A549 (cell line): ENCODE measurements at regions not wholly inside any gene's neighbourhood (a gene's known extent, or its start where the extent isn't known, plus 50 kb on each side); places are given as distances from the start of the nearest gene placed in this dataset.

Experiments
- CEBPB ChIP-seq, 2 experiments: fragments of >200 bp in 1 of 2; sonication (Bioruptor Twin) in 1 of 2; formaldehyde crosslinking in 1 of 2; IDR thresholded peaks; 2 replicates each; pipeline ENCODE4 v1.6.1; 2012 to 2016
- POLR2A ChIP-seq: IDR thresholded peaks from 2 replicates; pipeline ENCODE4 v1.6.1; 2012; ENCODE audit warnings: mild to moderate bottlenecking, low read length
- TF ChIP-seq, protein P1 (sequence below): fragments of >200 bp; sonication (Bioruptor Twin); formaldehyde crosslinking; IDR thresholded peaks from 3 replicates; pipeline ENCODE4 v1.5.1; 2016

DNA sequence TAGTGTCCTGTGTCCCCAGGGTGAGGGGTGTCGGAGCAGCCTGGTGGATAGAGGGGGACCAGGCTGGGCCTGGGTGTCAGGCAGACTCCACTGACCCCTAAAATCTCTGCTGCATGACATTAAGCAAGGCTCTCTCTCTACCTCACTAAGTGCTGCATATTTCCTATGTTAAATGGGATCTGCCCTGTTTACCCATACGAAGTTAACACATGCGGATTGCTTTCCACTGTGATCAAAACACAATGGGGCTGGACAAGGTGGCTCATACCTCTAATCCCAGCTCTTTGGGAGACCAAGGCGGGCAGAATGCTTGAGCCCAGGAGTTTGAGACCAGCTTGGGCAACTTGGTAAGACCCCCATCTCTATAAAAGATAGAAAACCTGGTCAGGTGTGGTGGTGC, 426.2 kb downstream of the MIAT start:
- TF ChIP-seq POLR2A (no peak), CEBPB (IDR thresholded peaks at IDR 0.05) (no peak)
- TF ChIP-seq, protein P1, sequence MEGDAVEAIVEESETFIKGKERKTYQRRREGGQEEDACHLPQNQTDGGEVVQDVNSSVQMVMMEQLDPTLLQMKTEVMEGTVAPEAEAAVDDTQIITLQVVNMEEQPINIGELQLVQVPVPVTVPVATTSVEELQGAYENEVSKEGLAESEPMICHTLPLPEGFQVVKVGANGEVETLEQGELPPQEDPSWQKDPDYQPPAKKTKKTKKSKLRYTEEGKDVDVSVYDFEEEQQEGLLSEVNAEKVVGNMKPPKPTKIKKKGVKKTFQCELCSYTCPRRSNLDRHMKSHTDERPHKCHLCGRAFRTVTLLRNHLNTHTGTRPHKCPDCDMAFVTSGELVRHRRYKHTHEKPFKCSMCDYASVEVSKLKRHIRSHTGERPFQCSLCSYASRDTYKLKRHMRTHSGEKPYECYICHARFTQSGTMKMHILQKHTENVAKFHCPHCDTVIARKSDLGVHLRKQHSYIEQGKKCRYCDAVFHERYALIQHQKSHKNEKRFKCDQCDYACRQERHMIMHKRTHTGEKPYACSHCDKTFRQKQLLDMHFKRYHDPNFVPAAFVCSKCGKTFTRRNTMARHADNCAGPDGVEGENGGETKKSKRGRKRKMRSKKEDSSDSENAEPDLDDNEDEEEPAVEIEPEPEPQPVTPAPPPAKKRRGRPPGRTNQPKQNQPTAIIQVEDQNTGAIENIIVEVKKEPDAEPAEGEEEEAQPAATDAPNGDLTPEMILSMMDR = no peak
